Nephron progenitor cell (in vitro differentiated cells): ENCODE measurements at regions not wholly inside any gene's neighbourhood (a gene's known extent, or its start where the extent isn't known, plus 50 kb on each side); places are given as distances from the start of the nearest gene placed in this dataset.
"Not testable (repeated sequence)": the region's sequence is repeated elsewhere in the genome, so short reads cannot be mapped to it uniquely, and the experiment has no call there.

ENCODE experiments used
- DNase-seq: peaks from one replicate; pipeline ENCODE4 v3.0.0; 2021
- H3K27ac Mint-ChIP-seq: 2 replicates; pipeline ENCODE4 v1.8.0; 2021; ENCODE audit warnings: mild to moderate bottlenecking, moderate library complexity, mixed read lengths
- H3K27me3 Mint-ChIP-seq: 2 replicates; pipeline ENCODE4 v1.8.0; 2021; ENCODE audit warnings: mild to moderate bottlenecking, low read depth, mixed read lengths; ENCODE audit not compliant: poor library complexity
- H3K36me3 Mint-ChIP-seq: 2 replicates; pipeline ENCODE4 v1.8.0; 2021; ENCODE audit warnings: low read depth, mixed read lengths
- H3K4me1 Mint-ChIP-seq: 2 replicates; pipeline ENCODE4 v1.8.0; 2021; ENCODE audit warnings: mixed read lengths
- H3K4me3 Mint-ChIP-seq: 2 replicates; pipeline ENCODE4 v1.8.0; 2021; ENCODE audit warnings: mild to moderate bottlenecking, moderate library complexity, mixed read lengths
- H3K9me3 Mint-ChIP-seq: 2 replicates; pipeline ENCODE4 v1.8.0; 2021; ENCODE audit warnings: mild to moderate bottlenecking, moderate library complexity, mixed read lengths
- TF ChIP-seq, protein P1 (sequence below): fragments of 200-600 bp; sonication (generic); IDR thresholded peaks from 2 replicates; pipeline ENCODE4 v1.5.0; 2021; ENCODE audit warnings: antibody characterized with exemption

DNA sequence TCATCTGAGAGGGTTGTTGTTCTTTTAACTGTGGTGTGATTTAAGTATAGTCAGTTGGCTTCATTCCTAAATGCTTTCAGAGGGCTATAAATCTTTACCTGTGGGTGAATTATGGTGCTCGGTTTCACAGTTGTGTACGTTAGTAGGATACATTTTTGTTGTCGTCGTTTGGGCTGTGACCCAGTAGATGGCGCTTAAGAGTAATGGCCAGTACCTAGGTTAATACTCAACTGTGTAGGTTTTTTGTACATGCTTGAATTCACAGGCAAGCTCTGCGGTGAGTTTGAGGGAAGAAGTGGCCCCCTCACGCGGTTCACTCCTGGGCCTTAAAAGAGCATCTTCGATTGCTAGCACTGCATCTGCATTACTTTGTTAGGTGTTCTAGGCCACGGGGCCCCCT is 571.7 kb upstream of the TGIF2LX start:
- H3K4me3 Mint-ChIP-seq, H3K4me1 Mint-ChIP-seq, H3K36me3 Mint-ChIP-seq, H3K9me3 Mint-ChIP-seq, H3K27me3 Mint-ChIP-seq, H3K27ac Mint-ChIP-seq: not testable (repeated sequence)
- DNase-seq = peak; percentile 54
- TF ChIP-seq, protein P1, sequence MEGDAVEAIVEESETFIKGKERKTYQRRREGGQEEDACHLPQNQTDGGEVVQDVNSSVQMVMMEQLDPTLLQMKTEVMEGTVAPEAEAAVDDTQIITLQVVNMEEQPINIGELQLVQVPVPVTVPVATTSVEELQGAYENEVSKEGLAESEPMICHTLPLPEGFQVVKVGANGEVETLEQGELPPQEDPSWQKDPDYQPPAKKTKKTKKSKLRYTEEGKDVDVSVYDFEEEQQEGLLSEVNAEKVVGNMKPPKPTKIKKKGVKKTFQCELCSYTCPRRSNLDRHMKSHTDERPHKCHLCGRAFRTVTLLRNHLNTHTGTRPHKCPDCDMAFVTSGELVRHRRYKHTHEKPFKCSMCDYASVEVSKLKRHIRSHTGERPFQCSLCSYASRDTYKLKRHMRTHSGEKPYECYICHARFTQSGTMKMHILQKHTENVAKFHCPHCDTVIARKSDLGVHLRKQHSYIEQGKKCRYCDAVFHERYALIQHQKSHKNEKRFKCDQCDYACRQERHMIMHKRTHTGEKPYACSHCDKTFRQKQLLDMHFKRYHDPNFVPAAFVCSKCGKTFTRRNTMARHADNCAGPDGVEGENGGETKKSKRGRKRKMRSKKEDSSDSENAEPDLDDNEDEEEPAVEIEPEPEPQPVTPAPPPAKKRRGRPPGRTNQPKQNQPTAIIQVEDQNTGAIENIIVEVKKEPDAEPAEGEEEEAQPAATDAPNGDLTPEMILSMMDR = peak; percentile 45

DNA sequence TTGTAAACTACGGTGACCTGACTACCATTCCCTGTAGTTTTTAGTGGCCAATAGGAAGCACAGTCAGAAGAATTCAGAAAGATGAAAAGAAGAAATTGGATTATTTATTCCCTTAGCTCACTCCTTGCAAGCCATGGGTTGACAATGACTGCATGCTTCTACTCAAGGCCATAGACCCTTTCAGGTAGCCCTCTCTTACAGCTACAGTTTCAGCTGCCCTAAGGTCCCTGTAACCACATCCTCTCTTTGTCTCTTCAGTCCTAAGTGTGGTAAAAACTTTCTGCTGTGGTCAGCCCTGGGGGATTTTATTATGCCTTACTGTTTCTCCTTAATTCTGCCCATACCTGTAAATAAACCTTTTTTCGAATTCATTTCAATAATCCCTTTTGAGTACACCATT is 551.8 kb upstream of the TGIF2LX start:
- H3K27ac Mint-ChIP-seq, H3K27me3 Mint-ChIP-seq, DNase-seq, H3K4me1 Mint-ChIP-seq, H3K36me3 Mint-ChIP-seq, H3K4me3 Mint-ChIP-seq, H3K9me3 Mint-ChIP-seq: not testable (repeated sequence)

DNA sequence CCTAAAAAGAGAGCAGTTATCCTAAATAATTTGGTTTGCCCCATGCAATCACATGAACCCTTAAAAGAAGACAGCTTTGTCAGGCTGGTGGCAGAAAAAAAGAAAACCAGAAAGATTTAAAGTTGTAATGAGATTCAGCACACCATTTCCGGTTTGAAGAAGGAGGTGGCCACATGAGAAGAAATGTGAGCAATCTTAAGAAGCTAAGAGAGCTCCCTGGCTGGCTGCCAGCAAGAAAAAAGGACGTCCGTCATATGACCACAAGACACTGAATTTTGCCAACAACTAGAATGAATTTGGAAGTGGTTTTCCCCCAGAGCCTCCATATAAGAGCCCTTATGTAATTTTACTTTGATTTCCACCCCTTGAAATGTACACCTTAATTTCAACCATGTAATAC is 528.7 kb upstream of the TGIF2LX start:
- H3K36me3 Mint-ChIP-seq, H3K27me3 Mint-ChIP-seq, H3K4me3 Mint-ChIP-seq, H3K4me1 Mint-ChIP-seq, H3K27ac Mint-ChIP-seq, DNase-seq: not testable (repeated sequence)
- H3K9me3 Mint-ChIP-seq = peaks cover 12% of the 10 kb centered on the region

DNA sequence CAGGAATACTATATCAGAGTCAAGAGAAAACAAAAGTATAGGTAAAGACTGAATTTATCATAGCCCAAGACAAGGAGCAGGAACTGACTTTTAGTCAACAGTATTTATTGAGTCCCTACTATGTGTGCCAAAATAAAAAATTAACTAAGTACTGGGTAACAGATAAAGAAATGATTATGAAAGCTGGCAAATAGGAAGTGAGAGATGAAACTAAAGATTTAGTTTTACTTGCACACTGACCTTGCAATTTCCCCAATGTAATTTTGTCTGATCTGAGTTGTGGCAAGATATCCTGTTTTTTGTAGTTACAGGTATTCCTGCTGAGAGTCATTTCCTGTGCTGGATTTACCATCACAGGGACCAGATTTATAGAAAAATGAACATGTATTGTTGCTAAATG is 518.9 kb upstream of the TGIF2LX start:
- DNase-seq, H3K4me1 Mint-ChIP-seq, H3K4me3 Mint-ChIP-seq, H3K9me3 Mint-ChIP-seq, H3K27me3 Mint-ChIP-seq, H3K36me3 Mint-ChIP-seq, H3K27ac Mint-ChIP-seq: not testable (repeated sequence)

DNA sequence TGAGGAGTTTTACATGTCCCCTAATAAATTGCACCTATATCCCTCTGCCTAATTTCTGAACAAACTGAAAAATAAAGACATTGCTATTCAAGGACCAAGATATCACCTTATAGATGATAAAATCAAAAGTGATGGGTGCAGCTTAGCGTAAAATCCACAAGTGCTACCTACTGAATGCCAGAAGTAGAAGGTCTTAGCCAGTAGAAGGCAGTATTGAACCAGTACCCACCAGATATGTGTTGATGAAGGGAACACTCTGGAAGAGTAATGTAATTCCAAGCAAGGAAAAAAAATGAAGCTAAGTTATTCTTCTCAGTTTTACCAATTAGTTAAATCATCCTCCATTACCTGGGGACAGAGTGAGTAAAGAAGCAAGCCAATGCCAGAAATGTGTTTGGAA is 516.6 kb upstream of the TGIF2LX start:
- not testable (repeated sequence) for H3K4me1 Mint-ChIP-seq, DNase-seq, H3K4me3 Mint-ChIP-seq, H3K36me3 Mint-ChIP-seq, H3K9me3 Mint-ChIP-seq, H3K27me3 Mint-ChIP-seq, H3K27ac Mint-ChIP-seq

DNA sequence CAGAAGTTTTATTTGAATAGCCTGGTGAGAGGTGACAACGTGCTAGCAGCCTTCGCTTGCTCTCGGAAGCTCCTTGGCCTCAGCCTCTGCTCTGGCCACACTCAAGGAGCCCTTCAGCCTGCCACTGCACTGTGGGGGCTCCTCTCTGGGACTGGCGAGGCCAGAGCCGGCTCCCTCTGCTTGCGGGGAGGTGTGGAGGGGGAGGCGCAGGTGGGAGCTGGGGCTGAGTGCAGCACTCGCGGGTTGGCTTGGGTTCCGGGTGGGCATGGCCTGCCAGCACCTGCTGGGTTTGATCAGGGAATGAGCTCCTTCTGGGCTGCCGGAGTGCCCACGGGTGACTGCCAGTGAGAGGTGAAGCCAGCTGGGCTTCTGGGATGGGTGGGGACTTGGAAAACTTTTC is 504.8 kb upstream of the TGIF2LX start:
- H3K27me3 Mint-ChIP-seq, H3K9me3 Mint-ChIP-seq, H3K4me1 Mint-ChIP-seq, H3K36me3 Mint-ChIP-seq, DNase-seq, H3K27ac Mint-ChIP-seq, H3K4me3 Mint-ChIP-seq: not testable (repeated sequence)

DNA sequence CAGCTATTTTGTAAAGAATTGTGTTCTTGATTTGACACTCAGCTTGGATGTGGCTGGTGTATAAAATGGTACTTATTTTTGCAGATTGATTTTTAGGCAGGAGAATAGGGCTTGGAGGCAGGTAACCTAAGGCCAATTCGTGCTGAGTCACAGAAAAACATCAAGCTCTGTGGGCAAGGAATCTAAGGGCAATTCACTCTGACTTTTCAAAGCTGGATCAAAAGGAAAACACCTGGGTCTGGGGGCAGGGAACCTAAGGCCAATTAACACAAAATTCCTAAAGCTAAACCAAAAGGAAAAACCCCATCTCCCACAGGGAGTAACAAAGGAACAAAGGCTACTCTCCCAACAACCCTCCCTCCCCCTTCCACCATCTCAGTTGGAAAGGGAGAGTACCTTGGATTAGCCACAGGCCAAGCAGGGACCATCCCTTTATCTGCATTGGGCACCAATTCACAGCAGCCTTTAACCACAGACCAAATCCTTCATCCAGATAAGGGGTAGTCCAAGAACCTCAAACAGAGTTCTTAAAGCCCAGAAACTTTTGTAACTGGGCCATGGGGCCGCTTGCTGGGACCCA is 489.0 kb upstream of the TGIF2LX start:
- not testable (repeated sequence) for H3K27ac Mint-ChIP-seq, H3K4me1 Mint-ChIP-seq, H3K9me3 Mint-ChIP-seq, H3K27me3 Mint-ChIP-seq, H3K36me3 Mint-ChIP-seq, H3K4me3 Mint-ChIP-seq, DNase-seq
